Osteoblast (primary cell): ENCODE measurements at regions not wholly inside any gene's neighbourhood (a gene's known extent, or its start where the extent isn't known, plus 50 kb on each side); places are given as distances from the start of the nearest gene placed in this dataset.

ENCODE experiments used
- DNase-seq: peaks from one replicate; pipeline ENCODE4 v3.0.0; 2011; ENCODE audit warnings: low spot score, mixed read lengths; ENCODE audit not compliant: insufficient read length; ENCODE audit errors: missing footprints
- H2AFZ ChIP-seq: 2 replicates; pipeline ENCODE4 v1.6.0; 2011; ENCODE audit warnings: mild to moderate bottlenecking, low read length
- H3K27ac ChIP-seq: 2 replicates; pipeline ENCODE4 v1.5.1; 2011; ENCODE audit warnings: mild to moderate bottlenecking, low read depth, low read length, moderate library complexity
- H3K27me3 ChIP-seq: 2 replicates; pipeline ENCODE4 v1.6.0; 2012; ENCODE audit warnings: mild to moderate bottlenecking, control low read depth, inconsistent platforms, low read length, moderate library complexity; ENCODE audit not compliant: insufficient read depth
- H3K36me3 ChIP-seq: 2 replicates; pipeline ENCODE4 v1.5.1; 2011; ENCODE audit warnings: mild to moderate bottlenecking, low read length, control low read depth, moderate library complexity; ENCODE audit not compliant: insufficient read depth
- H3K4me1 ChIP-seq: 2 replicates; pipeline ENCODE4 v1.5.1; 2011; ENCODE audit warnings: mild to moderate bottlenecking, low read length, control low read depth, moderate library complexity; ENCODE audit not compliant: insufficient read depth
- H3K4me2 ChIP-seq: 2 replicates; pipeline ENCODE4 v1.6.0; 2011; ENCODE audit warnings: mild to moderate bottlenecking, low read length; ENCODE audit not compliant: insufficient read depth
- H3K4me3 ChIP-seq: fragments of 200-600 bp; sonication (generic); 3 replicates; pipeline ENCODE4 v1.5.1; 2012; ENCODE audit warnings: mild to moderate bottlenecking, low read length, inconsistent platforms; ENCODE audit not compliant: insufficient read depth
- H3K79me2 ChIP-seq: 2 replicates; pipeline ENCODE4 v1.6.0; 2012; ENCODE audit warnings: mild to moderate bottlenecking, low read length, control low read depth, inconsistent platforms; ENCODE audit not compliant: insufficient read depth
- H3K9me3 ChIP-seq: 2 replicates; pipeline ENCODE4 v1.5.1; 2011; ENCODE audit warnings: low read depth, low read length, control low read depth
- H4K20me1 ChIP-seq: 2 replicates; pipeline ENCODE4 v1.6.0; 2012; ENCODE audit warnings: mild to moderate bottlenecking, low read length, control low read depth; ENCODE audit not compliant: insufficient read depth
- CTCF ChIP-seq: IDR thresholded peaks from 2 replicates; pipeline ENCODE4 v1.5.1; 2011; ENCODE audit warnings: mild to moderate bottlenecking, low read depth, low read length, moderate library complexity; ENCODE audit errors: extremely low read depth

GRCh38 chr1:112250892-112251291, 145.1 kb upstream of the CTTNBP2NL start:
- Histone ChIP-seq H3K4me1 (peaks cover 12% of the 10 kb centered on the region), H2AFZ (no peak overlapping the region), H4K20me1 (no peaks in the 10 kb centered on the region), H3K4me3 (no peak overlapping the region), H3K27me3 (no peaks in the 10 kb centered on the region), H3K9me3 (no peaks in the 10 kb centered on the region), H3K79me2 (no peaks in the 10 kb centered on the region), H3K36me3 (no peaks in the 10 kb centered on the region), H3K27ac (no peak overlapping the region), H3K4me2 (no peak overlapping the region)
- TF ChIP-seq CTCF: no peak
- no peak for DNase-seq

GRCh38 chr1:112251766-112252506, 144.1 kb upstream of the CTTNBP2NL start:
- Histone ChIP-seq H3K79me2 (no peaks in the 10 kb centered on the region), H3K4me2 (peak overlapping the region; percentile 16), H3K4me3 (no peak overlapping the region), H3K27me3 (no peaks in the 10 kb centered on the region), H2AFZ (no peak overlapping the region), H3K4me1 (peaks cover 12% of the 10 kb centered on the region), H3K36me3 (no peaks in the 10 kb centered on the region), H3K9me3 (no peaks in the 10 kb centered on the region), H4K20me1 (no peaks in the 10 kb centered on the region), H3K27ac (no peak overlapping the region)
- DNase-seq: no peak
- TF ChIP-seq CTCF: no peak

GRCh38 chr1:112253366-112253765, 142.6 kb upstream of the CTTNBP2NL start:
- no peak overlapping the region for H2AFZ ChIP-seq
- H4K20me1 ChIP-seq: no peaks in the 10 kb centered on the region
- no peak overlapping the region for H3K4me3 ChIP-seq
- H3K4me1 ChIP-seq: peaks cover 12% of the 10 kb centered on the region
- H3K79me2 ChIP-seq: no peaks in the 10 kb centered on the region
- no peaks in the 10 kb centered on the region for H3K9me3 ChIP-seq
- no peak for TF ChIP-seq CTCF
- H3K27ac ChIP-seq: no peak overlapping the region
- H3K27me3 ChIP-seq: no peaks in the 10 kb centered on the region
- no peak for DNase-seq
- H3K36me3 ChIP-seq: no peaks in the 10 kb centered on the region
- no peak overlapping the region for H3K4me2 ChIP-seq

DNA sequence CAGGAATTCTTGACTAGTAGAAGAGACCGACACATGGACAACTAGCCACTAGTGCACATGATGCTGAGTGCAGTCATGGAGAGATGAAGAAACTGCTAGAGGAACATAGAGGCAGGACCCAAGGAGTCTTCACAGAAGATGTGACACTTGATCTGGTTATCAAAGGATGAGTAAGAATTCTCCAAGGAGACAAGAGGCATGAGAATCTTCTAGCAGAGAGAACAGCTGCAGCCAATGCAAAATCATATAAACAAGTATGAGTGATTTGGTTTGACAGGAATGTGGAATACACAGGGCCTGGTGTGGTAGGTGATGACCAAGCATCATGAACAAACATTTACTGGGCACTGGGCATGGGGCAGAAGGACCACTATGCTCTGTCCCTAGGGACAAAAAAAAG, 140.9 kb upstream of the CTTNBP2NL start:
- no peaks in the 10 kb centered on the region for H4K20me1 ChIP-seq
- no peaks in the 10 kb centered on the region for H3K79me2 ChIP-seq
- peaks cover 12% of the 10 kb centered on the region for H3K4me1 ChIP-seq
- no peak for DNase-seq
- no peak overlapping the region for H3K27ac ChIP-seq
- H3K9me3 ChIP-seq: no peaks in the 10 kb centered on the region
- H3K4me3 ChIP-seq: no peak overlapping the region
- no peaks in the 10 kb centered on the region for H3K27me3 ChIP-seq
- H2AFZ ChIP-seq: no peak overlapping the region
- H3K36me3 ChIP-seq: no peaks in the 10 kb centered on the region
- no peak overlapping the region for H3K4me2 ChIP-seq
- no peak for TF ChIP-seq CTCF
